IPS-15b (cell line): ENCODE measurements at regions not wholly inside any gene's neighbourhood (a gene's known extent, or its start where the extent isn't known, plus 50 kb on each side); places are given as distances from the start of the nearest gene placed in this dataset.

Experiments
- H3K27me3 ChIP-seq: one replicate; pipeline ENCODE4 v1.6.1; 2013; ENCODE audit warnings: low read length; ENCODE audit not compliant: control insufficient read depth, insufficient read depth
- H3K36me3 ChIP-seq: one replicate; pipeline ENCODE4 v1.6.1; 2013; ENCODE audit warnings: low read length; ENCODE audit not compliant: control insufficient read depth, insufficient read depth
- H3K4me1 ChIP-seq: one replicate; pipeline ENCODE4 v1.6.1; 2013; ENCODE audit warnings: mild to moderate bottlenecking, low read length; ENCODE audit not compliant: control insufficient read depth, insufficient read depth
- H3K4me3 ChIP-seq: one replicate; pipeline ENCODE4 v1.5.1; 2013; ENCODE audit warnings: low read depth, low read length
- H3K9ac ChIP-seq: one replicate; pipeline ENCODE4 v1.6.1; 2013; ENCODE audit warnings: low read depth, mild to moderate bottlenecking, low read length
- H3K9me3 ChIP-seq: one replicate; pipeline ENCODE4 v1.6.1; 2013; ENCODE audit warnings: mild to moderate bottlenecking, low read length; ENCODE audit not compliant: control insufficient read depth, insufficient read depth

DNA sequence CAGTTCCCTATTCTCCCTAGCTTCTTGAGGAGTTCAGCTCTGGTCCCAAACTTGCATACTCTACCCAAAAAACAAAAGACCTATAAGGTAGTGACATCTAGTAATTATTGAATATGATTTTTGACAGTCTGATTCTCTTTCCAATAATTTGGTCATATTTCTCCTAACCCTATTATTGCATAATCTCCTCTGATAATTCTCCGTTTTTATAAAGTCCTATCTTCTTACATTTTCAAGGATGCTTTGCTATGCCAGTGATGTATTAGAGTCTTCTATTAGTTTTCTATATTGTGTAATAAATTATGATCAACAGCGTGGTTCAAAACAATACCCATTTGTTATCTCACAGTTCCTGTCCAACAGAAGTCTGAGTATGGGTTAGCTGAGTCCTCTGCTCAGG lies 426.3 kb downstream of the BCL11A start:
- Histone ChIP-seq H3K4me3 (no peak overlapping the region), H3K4me1 (peaks cover 4% of the 10 kb centered on the region), H3K9me3 (no peaks in the 10 kb centered on the region), H3K9ac (no peak overlapping the region), H3K27me3 (peaks cover 2% of the 10 kb centered on the region), H3K36me3 (no peaks in the 10 kb centered on the region)

GRCh38 chr2:60125611-60126426 lies 427.6 kb downstream of the BCL11A start:
- Histone ChIP-seq H3K4me3 (no peak overlapping the region), H3K9me3 (no peaks in the 10 kb centered on the region), H3K9ac (no peak overlapping the region), H3K4me1 (peaks cover 4% of the 10 kb centered on the region), H3K36me3 (no peaks in the 10 kb centered on the region), H3K27me3 (peaks cover 2% of the 10 kb centered on the region)

- H3K36me3 ChIP-seq = no peaks in the 10 kb centered on the region
- H3K4me3 ChIP-seq = no peak overlapping the region
- H3K9ac ChIP-seq = no peak overlapping the region
- H3K27me3 ChIP-seq = peaks cover 2% of the 10 kb centered on the region
- no peaks in the 10 kb centered on the region for H3K9me3 ChIP-seq
- no peaks in the 10 kb centered on the region for H3K4me1 ChIP-seq
Observed at GRCh38 chr2:60119778-60120177, 433.7 kb downstream of the BCL11A start.

DNA sequence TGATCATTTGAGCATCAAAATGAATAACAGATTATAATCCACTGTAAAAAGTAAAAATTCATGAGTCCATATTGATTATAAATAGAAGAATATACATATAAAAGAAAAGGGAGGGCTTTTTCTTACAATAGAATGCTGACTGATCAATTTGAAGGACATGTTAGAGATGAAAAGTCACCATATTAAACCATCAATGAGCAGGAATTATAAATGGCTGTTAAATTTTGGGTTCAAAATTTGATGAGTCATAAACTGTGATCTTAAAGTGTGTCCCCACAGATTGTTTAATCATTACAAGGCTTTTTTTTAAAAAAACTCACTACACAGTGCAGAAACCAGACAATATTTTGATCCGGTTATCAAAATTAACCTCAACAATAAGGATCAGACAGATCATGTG lies 434.5 kb downstream of the BCL11A start:
- H3K4me1 ChIP-seq = no peaks in the 10 kb centered on the region
- H3K9me3 ChIP-seq = no peaks in the 10 kb centered on the region
- H3K9ac ChIP-seq = no peak overlapping the region
- no peaks in the 10 kb centered on the region for H3K36me3 ChIP-seq
- no peaks in the 10 kb centered on the region for H3K27me3 ChIP-seq
- no peak overlapping the region for H3K4me3 ChIP-seq

DNA sequence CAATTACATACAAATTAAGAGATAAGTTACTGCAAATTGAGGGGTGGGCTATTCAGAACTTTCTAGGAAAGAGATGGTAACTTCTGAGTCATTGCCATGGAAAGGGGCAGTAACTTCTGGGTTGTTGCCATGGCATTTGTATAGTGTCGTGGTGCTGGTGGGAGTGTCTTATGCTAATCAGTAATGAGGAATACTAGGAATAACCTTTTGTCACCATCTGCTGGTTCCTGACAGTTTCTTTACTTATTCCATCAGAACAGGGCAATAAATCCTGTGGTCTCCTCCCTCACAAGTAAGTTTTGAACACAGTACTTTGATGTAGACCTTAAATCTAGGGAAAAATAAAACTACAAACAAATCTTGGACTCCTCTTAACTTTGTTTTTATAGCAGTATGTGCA lies 435.4 kb downstream of the BCL11A start:
- H3K36me3 ChIP-seq = no peaks in the 10 kb centered on the region
- H3K9me3 ChIP-seq = no peaks in the 10 kb centered on the region
- H3K4me1 ChIP-seq = no peaks in the 10 kb centered on the region
- H3K27me3 ChIP-seq = no peaks in the 10 kb centered on the region
- no peak overlapping the region for H3K9ac ChIP-seq
- H3K4me3 ChIP-seq = no peak overlapping the region

GRCh38 chr2:60116161-60116875 lies 437.1 kb downstream of the BCL11A start:
- no peaks in the 10 kb centered on the region for H3K9me3 ChIP-seq
- no peak overlapping the region for H3K9ac ChIP-seq
- no peaks in the 10 kb centered on the region for H3K4me1 ChIP-seq
- no peak overlapping the region for H3K4me3 ChIP-seq
- no peaks in the 10 kb centered on the region for H3K27me3 ChIP-seq
- H3K36me3 ChIP-seq = no peaks in the 10 kb centered on the region

- no peaks in the 10 kb centered on the region for H3K36me3 ChIP-seq
- H3K4me3 ChIP-seq = no peak overlapping the region
- no peak overlapping the region for H3K9ac ChIP-seq
- no peaks in the 10 kb centered on the region for H3K27me3 ChIP-seq
- H3K9me3 ChIP-seq = no peaks in the 10 kb centered on the region
- no peaks in the 10 kb centered on the region for H3K4me1 ChIP-seq
Observed at GRCh38 chr2:60109744-60110143, 443.7 kb downstream of the BCL11A start.

GRCh38 chr2:60106836-60107529 lies 446.5 kb downstream of the BCL11A start:
- Histone ChIP-seq H3K4me3 (no peak overlapping the region), H3K36me3 (no peaks in the 10 kb centered on the region), H3K27me3 (no peaks in the 10 kb centered on the region), H3K9ac (no peak overlapping the region), H3K4me1 (no peaks in the 10 kb centered on the region), H3K9me3 (no peaks in the 10 kb centered on the region)

- no peaks in the 10 kb centered on the region for H3K4me1 ChIP-seq
- H3K9me3 ChIP-seq = no peaks in the 10 kb centered on the region
- no peaks in the 10 kb centered on the region for H3K36me3 ChIP-seq
- H3K27me3 ChIP-seq = no peaks in the 10 kb centered on the region
- H3K4me3 ChIP-seq = no peak overlapping the region
- H3K9ac ChIP-seq = no peak overlapping the region
Observed at GRCh38 chr2:60105906-60106305, 447.5 kb downstream of the BCL11A start.

- H3K4me1 ChIP-seq = no peaks in the 10 kb centered on the region
- no peaks in the 10 kb centered on the region for H3K27me3 ChIP-seq
- H3K4me3 ChIP-seq = no peak overlapping the region
- no peaks in the 10 kb centered on the region for H3K9me3 ChIP-seq
- no peaks in the 10 kb centered on the region for H3K36me3 ChIP-seq
- no peak overlapping the region for H3K9ac ChIP-seq
Observed at GRCh38 chr2:60104514-60105505, 448.6 kb downstream of the BCL11A start.

GRCh38 chr2:60100034-60100433 lies 453.4 kb downstream of the BCL11A start:
- H3K36me3 ChIP-seq = no peaks in the 10 kb centered on the region
- peaks cover 3% of the 10 kb centered on the region for H3K4me1 ChIP-seq
- no peak overlapping the region for H3K4me3 ChIP-seq
- no peaks in the 10 kb centered on the region for H3K9me3 ChIP-seq
- H3K9ac ChIP-seq = no peak overlapping the region
- peaks cover 3% of the 10 kb centered on the region for H3K27me3 ChIP-seq
